NCI-H526 treated with DMSO at 0.1 percent for 48 hours (cell line): ENCODE measurements at regions not wholly inside any gene's neighbourhood (a gene's known extent, or its start where the extent isn't known, plus 50 kb on each side); places are given as distances from the start of the nearest gene placed in this dataset.

ENCODE experiments used
- DNase-seq: peaks from one replicate; lab custom pipeline; 2025; lab: John Stamatoyannopoulos, UW

GRCh38 chr10:64506963-64507362 is 985.8 kb downstream of the REEP3 start:
- DNase-seq = no peak

- no peak for DNase-seq
Measured at GRCh38 chr10:64507651-64508028, 986.4 kb downstream of the REEP3 start.

GRCh38 chr10:64508029-64508661 is 986.9 kb downstream of the REEP3 start:
- DNase-seq = no peak

GRCh38 chr10:64515970-64516699 is 994.9 kb downstream of the REEP3 start:
- no peak for DNase-seq

DNA sequence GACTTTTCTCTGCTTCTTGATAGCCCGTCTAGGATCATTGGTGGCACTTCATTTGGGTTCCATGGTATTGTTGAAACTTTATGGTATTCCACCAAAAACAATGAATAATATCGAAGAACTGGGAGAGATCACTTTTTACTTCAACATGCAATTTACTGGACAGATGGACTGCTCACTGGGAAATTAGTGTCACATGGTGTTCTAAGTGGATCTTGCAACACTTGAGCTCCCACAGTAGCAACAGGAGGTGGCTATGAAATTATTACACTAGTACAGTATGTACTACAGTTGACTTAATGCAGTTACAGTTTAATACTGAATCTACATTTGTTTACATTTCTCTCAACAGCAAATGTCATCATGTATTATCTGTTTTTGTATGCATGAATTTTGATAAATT is 997.3 kb downstream of the REEP3 start:
- DNase-seq = no peak

DNA sequence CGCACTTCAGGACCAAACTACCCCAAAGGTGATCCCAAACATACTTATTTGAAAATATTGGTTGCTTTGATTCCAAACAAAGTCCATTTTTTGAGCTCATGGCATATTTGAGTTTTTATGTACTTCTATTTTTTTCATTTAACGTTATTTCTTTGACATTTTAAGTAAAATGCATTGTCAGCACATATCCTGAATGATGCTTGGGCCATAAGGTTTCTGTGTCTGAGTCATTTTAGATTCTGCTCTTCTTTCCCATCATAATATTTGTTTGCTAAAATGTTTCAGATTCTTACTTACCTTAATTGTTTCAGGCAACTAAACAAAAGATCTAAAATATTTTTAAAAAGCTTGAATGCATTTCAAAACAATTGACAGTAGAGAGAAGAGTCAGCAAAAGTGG is 998.2 kb downstream of the REEP3 start:
- DNase-seq = no peak

GRCh38 chr10:64519831-64520230 is 998.6 kb downstream of the REEP3 start:
- DNase-seq = no peak

GRCh38 chr10:64523065-64523759 is 1002.0 kb downstream of the REEP3 start:
- DNase-seq = no peak

- no peak for DNase-seq
Measured at GRCh38 chr10:64528294-64529002, 1007.2 kb downstream of the REEP3 start.

DNA sequence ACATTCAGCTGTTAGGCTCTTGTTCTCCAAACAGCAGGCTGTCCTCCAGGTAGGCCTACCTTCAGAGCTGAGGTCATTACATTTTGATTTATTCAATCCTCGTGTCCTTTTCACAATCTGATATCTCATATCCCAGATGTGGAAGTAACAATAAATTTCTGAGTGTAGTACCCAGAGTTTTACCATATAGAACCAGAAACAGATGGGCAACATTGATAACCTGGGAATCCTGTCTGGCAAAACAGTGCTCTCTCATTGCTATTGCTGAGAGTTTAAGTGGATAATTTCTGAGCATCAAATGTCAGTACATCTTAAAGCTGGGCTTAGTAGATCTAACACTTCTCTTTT is 1007.8 kb downstream of the REEP3 start:
- DNase-seq = no peak

GRCh38 chr10:64534616-64535015 is 1013.4 kb downstream of the REEP3 start:
- no peak for DNase-seq

DNA sequence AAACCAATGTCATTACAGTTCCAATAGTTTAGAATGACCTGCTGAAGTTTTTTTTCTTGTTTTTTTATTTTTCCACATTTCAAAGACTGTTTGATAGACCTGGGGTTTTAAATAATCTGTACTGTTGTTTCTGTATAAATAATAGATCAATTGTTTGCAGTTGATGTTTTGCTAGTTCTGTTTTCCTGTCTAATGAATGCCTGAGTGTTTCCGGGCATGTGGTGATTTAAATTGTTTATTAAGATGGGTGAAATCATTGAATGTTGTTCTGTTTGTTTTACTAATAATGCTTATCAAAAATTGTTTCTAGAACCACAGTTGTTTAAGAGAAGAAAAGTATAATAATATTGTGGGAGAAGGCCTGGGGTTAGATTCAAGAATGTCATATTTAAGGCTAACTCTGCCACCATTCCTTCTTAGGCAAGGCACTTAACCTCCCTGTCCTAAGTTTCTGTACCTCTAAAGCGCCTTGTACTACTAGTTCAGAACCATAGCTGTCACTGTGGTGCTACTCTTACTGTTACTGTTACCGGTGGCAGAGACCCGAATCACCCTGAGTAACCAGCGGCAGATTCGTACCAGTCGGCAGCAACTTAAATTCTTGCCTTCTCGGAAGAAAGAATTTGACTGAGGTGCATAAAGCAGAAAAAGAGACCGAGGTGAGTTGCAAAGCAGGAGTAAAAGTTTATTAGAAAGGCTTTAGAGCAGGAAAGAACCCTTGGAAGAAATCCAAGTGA is 1014.1 kb downstream of the REEP3 start:
- DNase-seq = no peak

DNA sequence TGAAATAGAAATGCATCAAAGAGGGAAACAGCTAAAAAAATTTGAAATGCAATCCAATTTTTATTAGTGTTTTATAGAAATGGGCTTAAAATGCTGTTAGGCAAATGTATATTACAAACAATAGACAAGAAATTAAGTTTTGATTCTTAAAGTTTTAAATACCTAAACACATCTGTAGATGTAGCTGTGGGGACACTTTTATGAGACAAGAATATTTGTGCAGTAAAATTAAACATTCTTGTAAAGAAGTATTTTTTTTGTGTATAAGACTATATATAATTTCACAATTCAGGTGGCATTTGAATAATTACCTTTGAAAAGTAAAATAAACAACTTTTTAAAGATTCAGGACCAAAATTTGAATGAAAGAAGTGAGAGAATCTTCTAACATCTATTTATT is 1015.9 kb downstream of the REEP3 start:
- DNase-seq = no peak

DNA sequence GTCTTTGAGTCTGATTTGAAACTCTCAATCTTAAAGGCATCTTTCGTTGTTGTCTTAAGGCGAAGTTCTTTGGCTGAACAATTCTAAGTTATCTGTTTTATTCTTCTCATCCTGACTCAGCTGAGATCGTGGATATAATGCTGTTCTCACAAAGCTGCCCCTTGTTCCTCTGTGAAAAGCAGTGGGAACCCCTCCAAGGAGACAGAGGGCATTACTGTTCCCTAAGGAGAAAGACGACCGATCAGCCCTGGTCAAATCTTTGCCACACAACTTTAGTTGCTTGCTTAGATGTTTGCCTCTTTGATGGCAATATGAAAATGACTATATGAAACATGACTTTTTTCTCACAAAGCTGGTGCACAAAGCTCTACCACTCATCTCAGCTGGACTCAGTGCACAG is 1016.7 kb downstream of the REEP3 start:
- DNase-seq = no peak

DNA sequence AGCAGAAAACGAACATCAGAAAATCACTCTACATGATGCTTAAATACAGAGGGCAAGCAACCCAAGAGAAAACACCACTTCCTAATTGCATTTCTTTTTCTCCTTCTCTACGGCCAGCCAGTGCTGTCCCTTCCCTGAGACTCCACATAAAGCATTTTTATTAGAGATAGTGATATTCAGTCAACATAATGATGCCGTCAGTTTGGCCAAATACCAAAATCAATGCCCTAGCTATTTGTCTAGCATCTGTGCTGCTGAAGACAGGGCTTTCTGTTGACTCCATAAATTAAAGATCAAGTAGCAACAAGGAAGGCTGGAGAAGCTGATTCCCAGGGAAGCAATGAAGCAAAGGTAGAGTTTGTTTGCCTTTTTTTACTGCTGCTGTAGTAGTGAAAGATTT is 1024.9 kb downstream of the REEP3 start:
- no peak for DNase-seq

DNA sequence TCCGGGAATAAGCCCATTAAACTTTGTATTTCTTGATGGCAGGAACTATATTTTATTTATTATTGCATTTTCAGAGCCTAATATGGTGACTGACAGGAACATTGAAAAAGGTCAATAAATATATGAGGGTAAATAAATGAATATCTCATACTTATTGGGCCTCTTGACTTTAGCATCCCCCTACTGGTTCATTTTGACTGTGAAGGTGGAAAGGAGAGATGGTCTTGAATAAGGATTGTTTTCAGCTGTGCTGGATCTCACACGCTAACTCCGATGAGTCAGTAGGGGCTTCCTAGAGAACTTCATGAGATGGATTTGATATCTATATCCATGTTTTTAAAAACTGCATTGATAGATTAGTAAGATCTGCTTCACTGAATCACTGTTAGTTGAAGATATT is 1026.0 kb downstream of the REEP3 start:
- DNase-seq = no peak

DNA sequence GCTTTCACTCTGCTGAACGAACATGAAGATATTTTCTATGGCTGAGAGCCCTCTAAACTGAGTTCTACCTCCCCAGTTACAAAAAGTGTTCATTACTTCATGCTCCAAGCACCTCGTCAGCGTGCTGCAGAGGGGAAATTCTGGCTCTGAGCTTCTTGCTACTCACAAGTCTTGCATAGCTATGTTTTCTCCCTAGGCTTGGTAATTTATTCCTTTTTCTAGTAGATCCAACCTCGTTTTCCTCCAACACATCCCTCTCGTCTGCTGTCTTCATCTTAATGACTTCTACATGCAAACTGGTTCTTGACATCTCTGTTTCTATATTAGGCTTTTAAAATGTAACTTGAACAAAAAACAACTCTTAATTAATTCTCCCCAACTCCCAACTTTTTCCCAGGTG is 1034.5 kb downstream of the REEP3 start:
- DNase-seq = no peak

GRCh38 chr10:64558094-64558835 is 1037.1 kb downstream of the REEP3 start:
- no peak for DNase-seq

DNA sequence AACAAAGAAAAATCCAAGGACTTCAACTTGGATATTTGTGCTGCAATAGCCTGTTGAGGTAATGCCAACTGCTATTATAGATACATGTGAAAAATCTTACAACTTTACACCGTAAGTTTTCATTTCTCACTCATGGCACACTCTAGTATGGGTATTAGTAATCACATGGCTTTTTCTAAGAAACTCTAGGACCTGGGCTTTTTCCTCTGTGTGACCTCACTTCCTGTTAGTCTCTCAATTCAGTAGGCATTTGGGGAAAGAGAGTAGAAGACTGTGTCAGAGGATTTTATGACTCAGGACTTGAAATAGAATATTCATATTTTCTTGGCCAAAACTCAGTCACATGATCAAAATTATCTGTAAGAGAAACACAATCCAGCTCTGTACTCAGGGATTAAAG is 1049.9 kb downstream of the REEP3 start:
- no peak for DNase-seq

DNA sequence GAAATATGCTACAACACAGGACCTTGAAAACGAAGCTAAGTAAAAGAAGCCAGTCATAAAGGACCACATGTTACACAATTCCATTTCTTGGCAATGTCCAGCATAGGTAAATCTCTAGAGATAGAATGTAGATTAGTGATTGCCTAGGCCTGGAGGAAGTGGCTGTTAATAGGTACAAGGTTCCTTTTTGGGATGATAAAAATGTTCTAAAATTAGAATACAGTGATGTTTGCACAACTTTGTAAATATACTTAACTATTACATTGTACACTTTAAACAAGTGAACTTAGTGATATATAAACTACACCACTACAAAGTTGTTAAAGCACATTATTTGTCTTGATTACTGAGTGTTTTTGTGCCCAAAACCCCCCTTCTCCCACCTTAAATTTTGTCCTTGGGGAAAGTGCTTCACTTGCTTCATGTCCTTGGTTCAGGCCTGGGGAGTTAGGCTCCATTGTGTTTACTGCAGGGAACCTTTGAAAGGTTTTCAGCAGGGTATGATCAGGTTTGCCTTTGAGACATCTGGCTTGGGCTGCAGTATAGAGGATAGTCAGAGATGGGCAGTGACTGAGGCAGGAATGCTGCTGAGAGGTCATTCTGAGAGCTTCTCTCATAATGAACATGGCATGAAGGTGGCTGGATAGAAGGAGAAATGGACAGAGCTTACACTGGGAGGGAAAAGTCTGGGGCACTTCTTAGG is 1052.6 kb downstream of the REEP3 start:
- no peak for DNase-seq

DNA sequence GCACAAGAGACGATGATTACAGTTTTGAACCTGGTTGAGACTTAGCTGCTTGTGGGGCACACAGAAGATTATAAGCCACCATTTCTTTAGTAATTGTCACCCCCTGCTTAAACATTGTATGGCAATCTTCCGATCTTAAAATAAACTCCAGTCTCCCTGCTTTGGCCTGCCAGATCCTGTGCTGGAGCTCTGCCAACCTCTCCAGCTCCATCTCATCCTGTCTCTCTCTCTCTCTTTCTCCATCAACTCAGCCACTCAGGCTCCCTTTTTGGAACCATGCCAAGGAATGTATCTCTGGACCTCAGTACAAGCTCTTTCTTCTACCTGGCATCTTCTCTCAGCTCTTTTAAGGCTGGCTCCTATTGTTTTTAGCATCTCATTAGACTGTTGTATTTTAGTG is 1053.2 kb downstream of the REEP3 start:
- no peak for DNase-seq
